RWPE1 (cell line): ENCODE measurements at regions not wholly inside any gene's neighbourhood (a gene's known extent, or its start where the extent isn't known, plus 50 kb on each side); places are given as distances from the start of the nearest gene placed in this dataset.

Experiments
- CTCF ChIA-PET: fragments of 350-600 bp; sonication (Branson Sonifier 250); formaldehyde crosslinking; extraction: SDS; loops from one replicate; lab custom pipeline; 2021; lab: Yijun Ruan, JAX
- POLR2A ChIA-PET: fragments of 400-600 bp; formaldehyde crosslinking; extraction: SDS; loops from one replicate; lab custom pipeline; 2020; ENCODE audit warnings: antibody characterized with exemption; ENCODE audit not compliant: low non-redundant PET; lab: Yijun Ruan, JAX
- DNase-seq: peaks from one replicate; pipeline ENCODE4 v3.0.0; 2012; ENCODE audit warnings: low spot score
- H3K27ac ChIP-seq: fragments of 450-650 bp; 2 replicates; pipeline ENCODE4 v1.5.1; 2017
- TF ChIP-seq, protein P1 (sequence below): fragments of 450-650 bp; conservative IDR thresholded peaks from 2 replicates; pipeline ENCODE4 v1.5.1; 2017; ENCODE audit warnings: low read depth, mild to moderate bottlenecking

DNA sequence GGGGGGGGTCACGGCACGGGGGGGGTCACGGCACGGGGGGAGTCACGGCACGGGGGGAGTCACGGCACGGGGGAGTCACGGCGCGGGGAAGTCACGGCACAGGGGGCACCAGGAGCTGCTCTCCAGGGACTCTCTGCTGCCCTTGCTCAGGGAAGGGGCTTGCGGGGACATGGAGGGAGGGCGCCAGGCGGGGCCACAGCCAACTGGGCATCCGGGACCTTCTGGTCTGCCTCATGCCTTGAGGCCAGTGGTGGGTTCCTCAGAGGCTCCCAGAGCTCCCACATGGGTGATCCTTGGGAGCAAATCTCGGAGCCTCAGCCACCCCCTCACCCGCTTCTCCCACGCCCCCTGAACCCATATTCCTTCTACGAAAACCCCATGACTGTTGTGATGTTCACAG lies 55.8 kb upstream of the TMEM18 start:
- H3K27ac ChIP-seq = no peak overlapping the region
- ChIA-PET POLR2A (no interaction called here), CTCF (interaction anchor here (0.8 kb wide), 1 partner anchor 1018 kb away, joined by 3 read pairs; no protein-coding TSS in a partner anchor)
- TF ChIP-seq, protein P1, sequence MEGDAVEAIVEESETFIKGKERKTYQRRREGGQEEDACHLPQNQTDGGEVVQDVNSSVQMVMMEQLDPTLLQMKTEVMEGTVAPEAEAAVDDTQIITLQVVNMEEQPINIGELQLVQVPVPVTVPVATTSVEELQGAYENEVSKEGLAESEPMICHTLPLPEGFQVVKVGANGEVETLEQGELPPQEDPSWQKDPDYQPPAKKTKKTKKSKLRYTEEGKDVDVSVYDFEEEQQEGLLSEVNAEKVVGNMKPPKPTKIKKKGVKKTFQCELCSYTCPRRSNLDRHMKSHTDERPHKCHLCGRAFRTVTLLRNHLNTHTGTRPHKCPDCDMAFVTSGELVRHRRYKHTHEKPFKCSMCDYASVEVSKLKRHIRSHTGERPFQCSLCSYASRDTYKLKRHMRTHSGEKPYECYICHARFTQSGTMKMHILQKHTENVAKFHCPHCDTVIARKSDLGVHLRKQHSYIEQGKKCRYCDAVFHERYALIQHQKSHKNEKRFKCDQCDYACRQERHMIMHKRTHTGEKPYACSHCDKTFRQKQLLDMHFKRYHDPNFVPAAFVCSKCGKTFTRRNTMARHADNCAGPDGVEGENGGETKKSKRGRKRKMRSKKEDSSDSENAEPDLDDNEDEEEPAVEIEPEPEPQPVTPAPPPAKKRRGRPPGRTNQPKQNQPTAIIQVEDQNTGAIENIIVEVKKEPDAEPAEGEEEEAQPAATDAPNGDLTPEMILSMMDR = no peak
- DNase-seq = no peak

DNA sequence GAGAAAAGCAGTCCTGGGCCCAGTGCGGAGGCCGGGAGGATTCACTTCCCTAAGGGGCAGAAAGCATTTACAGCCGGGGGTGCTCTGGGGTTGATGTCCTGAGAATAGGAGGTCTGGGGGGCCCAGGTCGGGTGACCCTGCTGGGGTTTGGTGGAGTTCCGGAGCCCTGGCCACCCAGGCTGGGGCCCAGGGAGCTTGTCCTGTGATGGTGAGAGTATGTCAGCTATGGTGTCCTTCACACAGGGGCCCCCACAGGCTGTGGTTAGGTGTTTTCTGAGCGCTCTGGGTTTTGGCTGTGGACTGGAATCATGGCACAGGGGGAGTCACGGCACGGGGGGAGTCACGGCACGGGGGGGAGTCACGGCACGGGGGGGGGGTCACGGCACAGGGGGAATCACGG lies 54.5 kb upstream of the TMEM18 start:
- TF ChIP-seq, protein P1 = no peak
- CTCF ChIA-PET = no interaction called here
- POLR2A ChIA-PET = no interaction called here

DNA sequence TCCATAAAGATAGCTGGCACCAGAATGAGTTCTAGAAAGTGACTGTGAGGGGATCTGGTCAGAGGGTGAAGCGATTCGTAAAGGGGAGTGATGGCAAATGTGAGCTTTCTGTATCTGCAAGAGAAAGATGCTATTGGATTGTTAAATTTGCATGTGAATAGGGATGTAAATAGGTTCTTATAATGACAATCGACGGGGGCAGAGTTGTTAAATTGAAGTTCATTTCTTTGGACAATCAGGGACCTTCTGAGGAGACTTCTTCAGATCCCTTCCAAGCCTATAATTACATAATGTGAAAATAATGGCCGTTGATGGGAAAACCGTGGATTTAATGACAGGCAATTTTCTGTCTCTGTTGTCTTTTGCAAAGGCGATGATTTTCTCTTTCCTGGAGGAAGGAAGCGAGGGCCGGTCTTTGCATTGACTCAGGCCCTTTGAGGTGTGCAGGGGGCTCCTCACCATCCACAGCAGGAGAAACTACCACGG lies 52.2 kb upstream of the TMEM18 start:
- CTCF ChIA-PET = no interaction called here
- POLR2A ChIA-PET = no interaction called here
- H3K27ac ChIP-seq = no peak overlapping the region
- no peak for DNase-seq
- TF ChIP-seq, protein P1 = no peak

More for the DNA sequence above, 54.5 kb upstream of the TMEM18 start:
- DNase-seq = no peak
- no peak overlapping the region for H3K27ac ChIP-seq

DNA sequence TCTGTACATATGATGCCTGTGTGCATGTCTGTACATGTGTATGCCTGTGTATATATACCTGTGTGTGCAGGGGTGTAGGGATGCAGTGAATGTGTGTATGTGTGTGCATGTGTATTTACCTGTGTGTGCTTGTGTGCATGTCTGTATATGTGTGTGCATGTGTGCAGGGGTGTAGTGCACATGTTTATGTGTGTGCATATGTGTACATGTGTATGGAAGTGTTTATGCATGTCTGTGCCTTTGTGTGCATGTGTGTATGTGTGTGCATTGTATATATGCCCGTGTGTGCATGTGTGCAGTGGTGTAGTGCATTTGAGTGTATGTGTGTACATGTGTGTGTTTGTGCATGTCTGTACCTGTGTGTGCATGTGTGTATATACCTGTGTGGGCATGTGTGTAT lies 51.0 kb upstream of the TMEM18 start:
- H3K27ac ChIP-seq = no peak overlapping the region
- no peak for DNase-seq
- CTCF ChIA-PET = no interaction called here
- TF ChIP-seq, protein P1 = no peak
- POLR2A ChIA-PET = no interaction called here

DNA sequence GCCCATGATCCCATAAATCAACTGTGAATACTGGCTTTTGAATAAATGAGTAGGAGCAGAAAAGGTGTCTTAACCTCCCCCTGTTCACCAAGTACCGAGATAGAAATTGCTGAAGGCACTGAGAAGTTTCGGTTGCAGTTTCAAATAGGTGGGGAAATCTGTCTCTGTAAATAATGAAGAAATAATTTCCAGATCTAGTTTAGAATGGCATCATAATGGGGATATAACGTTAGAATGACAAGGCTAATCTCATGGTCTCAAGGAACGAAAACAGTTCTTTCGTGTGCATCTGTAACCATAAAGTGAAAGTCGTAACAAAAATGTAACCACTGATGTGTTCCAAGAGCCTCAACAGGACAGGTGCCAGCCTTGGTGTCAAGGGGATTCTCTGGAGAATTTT lies 49.9 kb upstream of the TMEM18 start:
- H3K27ac ChIP-seq = no peak overlapping the region
- ChIA-PET CTCF (no interaction called here), POLR2A (no interaction called here)
- DNase-seq = no peak
- TF ChIP-seq, protein P1 = no peak
